HG03520 (cell line): ENCODE measurements at regions not wholly inside any gene's neighbourhood (a gene's known extent, or its start where the extent isn't known, plus 50 kb on each side); places are given as distances from the start of the nearest gene placed in this dataset.

ENCODE experiments used
- ATAC-seq: cut with Tn5 transposase; IDR thresholded peaks from one replicate; pipeline ENCODE4 v1.9.1; 2021; ENCODE audit warnings: mild to moderate bottlenecking, moderate library complexity; ENCODE audit not compliant: unreplicated experiment

DNA sequence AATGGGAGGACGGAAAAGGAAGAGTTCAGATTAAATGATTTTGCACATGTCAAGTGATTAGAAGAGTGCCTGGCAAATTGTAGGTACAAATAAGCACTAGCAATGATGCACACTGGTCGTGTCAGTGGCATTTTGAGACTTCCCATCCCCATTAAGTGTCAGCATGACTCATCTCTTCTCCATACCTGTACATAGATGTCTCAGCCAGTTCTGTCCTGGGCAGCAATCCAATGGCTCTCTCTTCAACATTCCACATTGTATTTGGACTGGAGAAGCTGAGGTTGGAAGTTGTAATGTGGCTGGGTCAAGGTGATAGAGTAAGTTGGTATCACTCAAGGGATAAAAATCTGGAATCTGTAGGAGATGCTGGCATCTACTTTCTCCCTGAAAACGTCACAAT, 742.7 kb downstream of the VRK1 start:
- ATAC-seq, result no peak

DNA sequence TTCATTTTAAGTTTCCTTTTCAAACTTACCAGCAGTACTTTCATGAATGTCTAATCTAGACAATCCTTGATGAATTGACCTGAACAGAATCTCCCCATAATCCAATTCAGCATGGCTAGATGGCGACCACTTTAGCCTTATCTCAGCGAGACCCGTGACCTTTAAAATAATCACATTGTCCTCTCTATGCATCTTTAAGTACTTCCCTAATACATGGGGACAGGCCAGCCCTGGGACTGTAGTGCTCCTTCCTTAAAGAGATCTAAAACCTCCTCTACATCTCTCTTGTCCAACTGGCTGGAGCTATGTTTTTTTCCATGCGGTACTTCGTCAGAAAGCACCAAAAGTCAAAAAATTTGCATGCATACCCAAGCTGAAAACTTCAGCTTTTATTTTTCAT, 746.0 kb downstream of the VRK1 start:
- no peak for ATAC-seq

- no peak for ATAC-seq
Observed at GRCh38 chr14:97543816-97544215, 746.6 kb downstream of the VRK1 start.

DNA sequence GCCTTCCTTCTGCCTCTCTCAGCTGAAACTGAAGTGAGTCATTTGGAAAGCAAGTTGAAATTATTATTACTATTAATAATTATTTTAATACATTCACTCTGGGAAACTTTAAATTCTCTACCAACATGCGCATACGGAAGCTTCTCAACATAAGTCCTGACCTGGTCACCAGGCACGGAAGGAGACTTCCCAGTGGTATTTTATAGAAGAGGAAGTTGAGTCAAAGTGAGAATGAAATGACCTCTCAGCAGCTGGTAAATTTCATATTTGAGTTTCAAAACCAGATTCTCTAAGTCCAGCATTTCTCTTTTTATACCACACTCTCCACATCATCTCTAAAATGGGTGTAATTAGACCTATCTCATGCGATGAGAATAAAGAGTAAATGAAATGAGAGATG, 747.4 kb downstream of the VRK1 start:
- no peak for ATAC-seq

DNA sequence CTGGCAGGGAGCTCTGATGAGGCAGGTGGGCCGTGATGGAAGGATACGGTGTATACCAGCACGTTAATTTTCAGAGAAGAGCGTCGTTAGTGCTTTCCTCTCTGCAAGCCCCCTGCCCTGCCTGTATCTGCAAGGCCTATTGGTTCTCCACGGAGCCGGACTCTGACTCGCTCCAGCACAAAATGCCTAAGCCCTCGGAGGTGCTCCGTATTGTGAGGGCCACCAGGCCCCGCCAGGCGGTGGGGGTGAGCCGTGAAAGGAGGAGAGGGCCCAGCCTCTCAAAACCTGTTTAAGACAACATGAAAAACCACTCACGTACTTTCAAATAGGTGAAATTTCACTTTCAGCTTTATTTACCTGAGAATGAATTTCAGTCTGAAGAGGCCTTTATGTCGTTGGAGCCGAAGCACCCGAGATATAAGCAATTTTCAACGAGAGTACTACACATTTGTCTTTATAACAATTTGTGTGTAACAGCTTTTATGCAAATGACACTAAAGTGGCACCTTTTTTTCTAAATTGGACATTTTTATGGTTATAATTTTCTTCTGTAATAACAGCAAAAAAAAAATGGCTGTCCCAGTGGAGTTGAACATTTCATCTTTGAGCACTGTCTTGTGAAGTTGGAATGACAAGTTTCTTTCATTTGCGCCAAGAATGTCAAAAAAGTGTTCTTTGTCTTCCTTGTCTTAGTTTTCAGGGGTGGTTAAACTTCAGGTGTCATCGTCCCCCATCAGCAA, 749.5 kb downstream of the VRK1 start:
- no peak for ATAC-seq

DNA sequence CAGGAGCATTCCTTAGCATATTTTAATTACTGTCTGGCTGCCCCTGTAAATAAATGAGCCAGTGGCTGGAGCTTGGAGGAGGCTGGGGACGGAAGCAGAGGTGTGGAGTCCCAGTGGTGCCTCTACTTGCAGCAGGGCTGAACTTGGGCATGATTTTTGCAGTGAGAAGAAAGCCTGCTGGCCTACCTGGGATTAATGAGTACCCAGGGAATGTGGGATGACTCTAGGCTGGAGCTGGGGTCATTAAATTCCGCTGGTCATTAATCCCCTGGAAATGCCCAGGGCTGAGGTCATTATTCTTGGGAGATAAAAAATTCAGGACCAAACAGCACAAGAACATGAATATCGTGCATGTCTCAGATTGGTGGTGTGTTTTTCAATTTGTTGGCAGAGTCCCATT, 753.3 kb downstream of the VRK1 start:
- ATAC-seq, result no peak

- ATAC-seq, result no peak
Observed at GRCh38 chr14:97554597-97554996, 757.4 kb downstream of the VRK1 start.

GRCh38 chr14:97564334-97564733, 767.2 kb downstream of the VRK1 start:
- no peak for ATAC-seq

DNA sequence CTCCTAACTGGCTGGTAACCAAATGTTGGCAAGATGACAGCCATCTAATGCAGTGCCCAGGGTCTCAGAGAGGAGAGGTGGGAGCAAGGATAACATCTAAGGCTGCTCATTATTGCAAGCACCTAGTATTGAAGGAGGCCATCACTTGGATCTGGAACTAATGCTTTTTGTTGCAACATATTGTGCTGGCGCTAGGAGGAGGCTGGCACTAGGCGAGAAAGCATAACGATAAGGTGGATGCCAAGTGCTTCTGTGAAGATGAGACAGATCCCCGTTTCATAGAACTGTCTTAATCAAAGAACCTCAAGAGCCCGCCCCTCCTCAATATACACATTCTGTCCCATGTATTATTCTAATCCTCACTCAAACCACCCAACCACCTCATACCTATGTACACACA, 774.0 kb downstream of the VRK1 start:
- no peak for ATAC-seq

GRCh38 chr14:97571866-97572555, 774.8 kb downstream of the VRK1 start:
- no peak for ATAC-seq

DNA sequence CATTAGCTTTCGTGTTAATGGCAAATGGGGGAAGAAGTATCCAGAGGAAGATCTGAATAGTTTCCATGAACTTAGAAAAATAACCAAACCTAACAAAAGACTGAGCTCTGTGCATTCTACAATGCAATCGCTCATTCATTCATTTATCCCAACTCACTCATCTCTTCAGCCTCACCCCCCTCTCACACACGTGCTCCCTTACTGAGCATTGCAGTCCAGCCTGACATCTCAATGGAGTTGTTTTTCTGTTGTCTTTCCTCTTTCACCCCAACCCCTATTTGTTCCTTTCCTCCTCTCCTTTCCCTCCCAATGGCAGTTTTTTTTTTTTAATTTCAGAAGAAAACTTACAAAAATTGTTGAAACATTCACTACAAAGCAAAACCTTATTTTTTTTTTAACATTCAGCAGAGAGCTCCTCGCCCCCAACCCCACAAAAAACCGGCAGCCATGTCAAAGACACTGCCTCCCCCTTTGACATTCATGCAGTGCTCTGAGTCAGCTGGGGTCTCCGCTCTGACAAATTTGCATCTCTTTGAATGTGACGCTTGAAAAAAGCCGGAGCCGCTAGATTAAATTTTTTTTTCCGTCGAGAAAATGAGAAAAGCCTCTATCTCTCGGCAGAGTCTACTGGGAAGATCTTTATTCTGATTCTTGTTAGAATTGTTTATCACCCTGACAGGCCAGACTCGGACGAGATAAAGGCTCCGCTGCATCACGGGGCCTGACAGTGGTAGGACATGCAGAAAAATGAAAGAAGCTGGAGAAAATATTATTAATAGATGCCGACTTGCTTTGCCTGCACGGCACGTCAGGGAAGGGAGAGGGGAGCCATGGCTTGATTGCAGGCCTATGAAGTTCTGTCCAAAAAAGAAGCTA, 775.6 kb downstream of the VRK1 start:
- no peak for ATAC-seq

GRCh38 chr14:97575677-97576076, 778.5 kb downstream of the VRK1 start:
- ATAC-seq, result no peak

DNA sequence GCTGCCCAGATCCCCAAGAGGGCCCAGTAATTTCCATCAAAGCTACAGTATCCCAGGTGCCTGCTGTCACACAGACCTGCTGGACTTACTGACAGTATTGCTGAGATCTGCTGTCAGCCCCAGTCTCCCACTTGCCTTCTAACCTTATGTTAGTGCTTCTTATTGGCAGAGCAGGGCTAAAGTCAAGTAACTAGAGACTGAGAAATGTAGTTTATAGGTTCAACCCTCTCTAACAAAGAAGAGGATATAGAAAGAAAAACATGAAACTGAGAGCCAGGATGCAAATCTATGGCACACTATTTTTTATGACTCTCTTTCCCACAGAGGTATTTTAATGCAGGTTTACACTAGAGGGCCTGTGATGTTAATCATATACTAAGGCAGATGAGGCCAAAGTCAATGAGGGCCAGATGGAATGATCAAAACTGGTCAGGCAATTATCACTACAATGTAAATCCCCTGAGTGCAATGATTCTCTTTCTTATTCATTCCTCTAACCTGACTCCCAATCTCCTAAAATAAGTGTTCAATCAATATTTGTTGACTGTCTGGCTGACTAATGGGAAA, 781.9 kb downstream of the VRK1 start:
- ATAC-seq, result no peak

GRCh38 chr14:97581016-97581415, 783.8 kb downstream of the VRK1 start:
- no peak for ATAC-seq

DNA sequence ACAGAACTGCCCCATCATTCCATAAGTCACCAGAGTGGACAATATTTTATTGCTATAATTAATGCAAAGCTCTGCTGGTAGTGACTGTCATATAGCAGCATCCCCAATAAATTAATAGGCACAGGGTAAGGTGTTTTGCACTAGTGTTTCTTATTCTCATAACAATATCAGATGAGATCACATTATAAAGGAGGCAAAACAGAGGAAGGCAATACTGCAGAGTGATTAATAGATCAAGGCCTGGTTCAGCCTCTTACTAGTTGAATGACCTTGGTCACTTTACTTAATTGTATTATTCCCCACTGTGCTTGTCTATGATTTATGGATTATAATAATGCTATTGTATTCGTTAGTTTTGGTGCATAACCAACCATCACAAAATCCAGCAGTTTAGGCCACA, 784.8 kb downstream of the VRK1 start:
- no peak for ATAC-seq

- ATAC-seq, result no peak
Observed at GRCh38 chr14:97584528-97584927, 787.3 kb downstream of the VRK1 start.

GRCh38 chr14:97592341-97592980, 795.3 kb downstream of the VRK1 start:
- no peak for ATAC-seq

- ATAC-seq, result no peak
Observed at GRCh38 chr14:97594306-97594705, 797.1 kb downstream of the VRK1 start.

GRCh38 chr14:97602438-97603117, 805.4 kb downstream of the VRK1 start:
- ATAC-seq, result no peak

GRCh38 chr14:97603201-97603600, 806.0 kb downstream of the VRK1 start:
- ATAC-seq, result no peak
